ENCODE measurements at regions not wholly inside any gene's neighbourhood (a gene's known extent, or its start where the extent isn't known, plus 50 kb on each side); places are given as distances from the start of the nearest gene placed in this dataset.
"Not testable (repeated sequence)": the region's sequence is repeated elsewhere in the genome, so short reads cannot be mapped to it uniquely, and the experiment has no call there.

DNA sequence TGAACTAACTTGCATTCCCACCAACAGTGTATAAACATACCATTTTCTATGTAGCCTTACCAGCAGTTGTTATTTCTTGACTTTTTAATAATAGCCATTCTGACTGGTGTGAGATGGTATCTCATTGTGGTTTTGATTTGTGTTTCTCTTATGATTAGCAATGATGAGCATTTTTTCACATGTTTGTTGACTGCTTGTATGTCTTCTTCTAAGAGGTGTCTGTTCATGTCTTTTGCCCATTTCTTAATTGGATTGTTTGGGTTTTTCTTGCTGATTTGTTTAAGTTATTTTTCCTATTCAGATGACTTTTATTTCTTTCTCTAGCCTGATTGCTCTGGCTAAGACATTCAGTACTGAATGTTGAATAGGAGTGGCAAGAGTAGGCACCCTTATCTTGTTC lies 230.3 kb downstream of the DAD1 start:
- H3K36me3 ChIP-seq: no peaks in the 10 kb centered on the region
- TF ChIP-seq, protein P1, sequence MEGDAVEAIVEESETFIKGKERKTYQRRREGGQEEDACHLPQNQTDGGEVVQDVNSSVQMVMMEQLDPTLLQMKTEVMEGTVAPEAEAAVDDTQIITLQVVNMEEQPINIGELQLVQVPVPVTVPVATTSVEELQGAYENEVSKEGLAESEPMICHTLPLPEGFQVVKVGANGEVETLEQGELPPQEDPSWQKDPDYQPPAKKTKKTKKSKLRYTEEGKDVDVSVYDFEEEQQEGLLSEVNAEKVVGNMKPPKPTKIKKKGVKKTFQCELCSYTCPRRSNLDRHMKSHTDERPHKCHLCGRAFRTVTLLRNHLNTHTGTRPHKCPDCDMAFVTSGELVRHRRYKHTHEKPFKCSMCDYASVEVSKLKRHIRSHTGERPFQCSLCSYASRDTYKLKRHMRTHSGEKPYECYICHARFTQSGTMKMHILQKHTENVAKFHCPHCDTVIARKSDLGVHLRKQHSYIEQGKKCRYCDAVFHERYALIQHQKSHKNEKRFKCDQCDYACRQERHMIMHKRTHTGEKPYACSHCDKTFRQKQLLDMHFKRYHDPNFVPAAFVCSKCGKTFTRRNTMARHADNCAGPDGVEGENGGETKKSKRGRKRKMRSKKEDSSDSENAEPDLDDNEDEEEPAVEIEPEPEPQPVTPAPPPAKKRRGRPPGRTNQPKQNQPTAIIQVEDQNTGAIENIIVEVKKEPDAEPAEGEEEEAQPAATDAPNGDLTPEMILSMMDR (IDR thresholded peaks at IDR 0.05): no peak
- H3K4me3 ChIP-seq: no peak overlapping the region
- no peak overlapping the region for H3K27ac ChIP-seq
- H3K9me3 ChIP-seq: no peaks in the 10 kb centered on the region
- DNase-seq: no peak
- H3K27me3 ChIP-seq: no peaks in the 10 kb centered on the region
- intact Hi-C loops (cut with DNase I; ENCODE audit: low total_unique reads): no loop called here
- H3K4me1 ChIP-seq: no peaks in the 10 kb centered on the region

DNA sequence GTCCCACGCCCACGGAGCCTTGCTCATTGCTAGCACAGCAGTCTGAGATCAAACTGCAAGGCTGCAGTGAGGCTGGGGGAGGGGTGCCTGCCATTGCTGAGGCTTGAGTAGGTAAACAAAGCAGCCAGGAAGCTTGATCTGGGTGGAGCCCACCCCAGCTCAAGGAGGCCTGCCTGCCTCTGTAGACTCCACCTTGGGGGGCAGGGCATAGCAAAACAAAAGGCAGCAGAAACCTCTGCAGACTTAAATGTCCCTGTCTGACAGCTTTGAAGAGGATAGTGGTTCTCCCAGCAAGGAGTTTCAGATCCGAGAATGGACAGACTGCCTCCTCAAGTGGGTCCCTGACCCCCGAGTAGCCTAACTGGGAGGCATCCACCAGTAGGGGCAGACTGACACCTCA lies 239.7 kb downstream of the DAD1 start:
- H3K27ac ChIP-seq; H3K9me3 ChIP-seq; H3K27me3 ChIP-seq; H3K4me3 ChIP-seq; H3K36me3 ChIP-seq; H3K4me1 ChIP-seq; DNase-seq; intact Hi-C loops (cut with DNase I; ENCODE audit: low total_unique reads): not testable (repeated sequence)

DNA sequence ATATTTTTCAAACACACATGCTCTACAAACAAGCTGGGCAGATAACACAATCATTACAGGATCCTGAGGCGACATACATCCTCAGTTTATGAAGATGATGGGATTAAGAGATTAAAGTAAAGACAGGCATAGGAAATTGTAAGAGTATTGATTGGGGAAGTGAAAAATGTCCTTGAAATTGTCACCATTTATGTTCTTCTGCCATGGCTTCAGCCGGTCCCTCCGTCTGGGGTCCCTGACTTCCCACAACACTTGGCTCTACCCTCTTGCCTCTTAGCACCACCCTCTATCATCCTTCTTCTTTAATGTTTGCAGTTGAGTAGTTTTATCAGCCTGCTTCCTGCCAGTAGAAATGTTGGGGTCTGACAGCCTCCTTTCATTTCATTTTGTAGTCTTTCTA lies 244.4 kb downstream of the DAD1 start:
- DNase-seq: no peak
- Histone ChIP-seq H3K4me1 (peaks cover 0 to under 1% (median 0%) of the 10 kb centered on the region in 4 donors), H3K4me3 (no peak overlapping the region), H3K9me3 (peaks cover 0 to 14% (median 9%) of the 10 kb centered on the region in 3 donors), H3K27ac (no peak overlapping the region), H3K36me3 (no peaks in the 10 kb centered on the region), H3K27me3 (no peaks in the 10 kb centered on the region)
- TF ChIP-seq, protein P1 (IDR thresholded peaks at IDR 0.05): no peak
- intact Hi-C loops (cut with DNase I; ENCODE audit: low total_unique reads): no loop called here

DNA sequence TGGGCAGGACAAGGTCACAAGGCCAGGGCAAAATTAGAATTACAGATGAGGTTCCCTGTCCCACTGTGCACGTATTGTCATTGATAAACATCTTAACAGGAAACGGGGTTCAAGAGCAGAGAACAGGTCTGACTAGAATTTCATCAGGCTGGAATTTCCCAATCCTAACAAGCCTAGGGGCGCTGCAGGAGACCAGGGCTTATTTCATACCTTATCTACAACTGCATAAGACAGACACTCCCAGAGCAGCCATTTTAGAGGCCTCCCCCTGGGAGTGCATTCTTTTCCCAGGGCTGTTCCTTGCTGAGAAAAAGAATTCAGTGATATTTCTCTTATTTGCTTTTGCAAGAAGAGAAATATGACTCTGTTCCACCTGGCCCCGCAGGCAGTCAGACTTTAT lies 244.8 kb downstream of the DAD1 start:
- H3K4me1 ChIP-seq; H3K4me3 ChIP-seq; H3K27ac ChIP-seq; DNase-seq; intact Hi-C loops (cut with DNase I; ENCODE audit: low total_unique reads); H3K27me3 ChIP-seq; H3K36me3 ChIP-seq: not testable (repeated sequence)
- H3K9me3 ChIP-seq: peaks cover 0 to 14% (median 9%) of the 10 kb centered on the region in 3 donors

DNA sequence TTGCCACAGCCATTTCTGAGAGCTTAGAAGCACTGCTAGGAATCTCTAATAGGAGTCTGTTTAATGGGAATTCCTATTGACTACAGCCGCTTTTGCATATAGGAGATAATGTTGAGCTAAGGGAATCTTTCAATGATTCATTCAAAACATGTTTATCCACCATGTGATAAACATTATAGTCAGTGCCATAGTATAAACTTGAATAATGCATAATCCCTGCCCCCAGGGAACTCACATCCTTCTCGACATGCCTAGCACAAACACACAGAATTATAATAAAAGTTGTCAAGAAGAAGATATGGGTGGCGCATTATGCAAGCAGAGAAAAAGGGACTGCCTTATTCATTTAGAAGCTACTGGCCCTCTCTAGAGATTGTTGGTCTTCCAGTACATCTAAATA lies 248.0 kb downstream of the DAD1 start:
- TF ChIP-seq, protein P1 (IDR thresholded peaks at IDR 0.05): no peak
- no peaks in the 10 kb centered on the region for H3K27me3 ChIP-seq
- no peaks in the 10 kb centered on the region for H3K36me3 ChIP-seq
- H3K4me1 ChIP-seq: peaks cover 0 to 15% (median 6%) of the 10 kb centered on the region in 4 donors
- H3K9me3 ChIP-seq: peaks cover 0 to 14% (median 9%) of the 10 kb centered on the region in 3 donors
- intact Hi-C loops (cut with DNase I; ENCODE audit: low total_unique reads): no loop called here
- H3K4me3 ChIP-seq: no peak overlapping the region
- no peak overlapping the region for H3K27ac ChIP-seq
- DNase-seq: no peak

DNA sequence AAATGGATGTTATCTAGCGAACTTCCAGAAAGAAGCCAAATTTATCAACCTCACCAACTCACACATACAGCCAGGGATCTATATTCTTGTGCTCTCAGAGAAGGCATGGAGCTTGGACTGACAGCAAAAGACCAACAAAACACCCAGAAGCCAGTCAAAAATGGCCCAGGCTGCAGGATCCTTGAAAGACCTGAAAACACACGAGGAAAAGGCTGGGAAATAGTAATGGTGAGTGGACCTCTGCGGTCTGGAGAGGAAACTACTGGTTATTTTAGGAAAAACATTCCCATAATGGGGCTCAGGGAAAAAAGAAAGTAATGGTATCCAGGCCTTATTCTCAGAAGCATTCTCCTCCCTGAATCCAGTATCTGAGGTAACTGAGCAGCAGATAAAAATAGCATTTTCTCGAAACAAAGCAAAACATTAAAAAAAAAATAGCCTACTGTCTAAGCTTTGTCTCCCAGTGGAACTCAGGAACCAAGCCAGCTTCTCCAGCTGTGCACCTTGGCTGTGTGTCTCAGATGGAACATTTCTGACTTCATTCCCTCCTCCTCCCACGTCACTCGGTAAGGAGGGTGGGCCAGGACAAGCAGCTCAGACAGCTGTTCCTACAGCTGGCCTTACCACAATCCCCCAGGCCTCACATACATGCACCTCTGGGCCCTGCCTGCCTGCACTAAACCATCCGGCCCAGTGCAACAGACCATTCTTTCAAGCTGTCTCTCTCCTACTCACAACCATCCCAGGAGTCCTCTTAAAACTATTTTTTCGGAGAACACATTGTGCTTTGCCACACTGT lies 249.9 kb downstream of the DAD1 start:
- DNase-seq: peak; percentile 21 to 66
- intact Hi-C loops (cut with DNase I; ENCODE audit: low total_unique reads): no loop called here
- peak overlapping the region in 1 of 2 donors; percentile 36 for H3K27ac ChIP-seq

More for the DNA sequence above, 249.9 kb downstream of the DAD1 start:
- Histone ChIP-seq H3K4me3 (no peak overlapping the region), H3K36me3 (no peaks in the 10 kb centered on the region), H3K9me3 (peaks cover 0 to 7% (median 2%) of the 10 kb centered on the region in 3 donors), H3K27me3 (no peaks in the 10 kb centered on the region), H3K4me1 (peaks cover 0 to 15% (median 6%) of the 10 kb centered on the region in 4 donors)
- TF ChIP-seq, protein P1 (IDR thresholded peaks at IDR 0.05): no peak
